Uterus (tissue), 3 donors: ENCODE measurements at regions not wholly inside any gene's neighbourhood (a gene's known extent, or its start where the extent isn't known, plus 50 kb on each side); places are given as distances from the start of the nearest gene placed in this dataset.

ENCODE experiments used
- DNase-seq, 2 donors: peaks; one replicate each; pipeline ENCODE4 v3.0.0-alpha.2; 2019 to 2020
- H3K27ac ChIP-seq, 2 donors: fragments of 200-600 bp; sonication (generic); 1 replicate in 1 of 2; 2 replicates in 1 of 2; pipeline ENCODE4 v1.5.1; 2016 to 2018
- H3K27me3 ChIP-seq, 2 donors: fragments of 200-600 bp; sonication (generic); one replicate each; pipeline ENCODE4 v1.5.1; 2018 to 2019; ENCODE audit warnings: control low read depth in 1 of 2
- H3K36me3 ChIP-seq, 2 donors: fragments of 200-600 bp; sonication (generic); one replicate each; pipeline ENCODE4 v1.5.1; 2019; ENCODE audit warnings: control low read depth in 1 of 2
- H3K4me1 ChIP-seq, 2 donors: fragments of 200-600 bp; sonication (generic); one replicate each; pipeline ENCODE4 v1.5.1; 2018 to 2019; ENCODE audit warnings: control low read depth in 1 of 2
- H3K4me3 ChIP-seq, 2 donors: fragments of 200-600 bp; sonication (generic); 1 replicate in 1 of 2; 2 replicates in 1 of 2; pipeline ENCODE4 v1.5.1; 2018 to 2019; ENCODE audit warnings: mild to moderate bottlenecking in 1 of 2
- H3K9me3 ChIP-seq, 2 donors: fragments of 200-600 bp; sonication (generic); one replicate each; pipeline ENCODE4 v1.5.1; 2019; ENCODE audit warnings: control low read depth in 1 of 2
- CTCF ChIP-seq, 4 experiments: fragments of 200-600 bp in 2 of 4; fragments of 450-650 bp in 2 of 4; sonication (generic) in 2 of 4; IDR thresholded peaks; one replicate each; pipeline ENCODE4 v1.5.1; 2016 to 2019; ENCODE audit warnings: antibody characterized with exemption in 4 of 4, mild to moderate bottlenecking in 2 of 4, moderate library complexity in 1 of 4
- POLR2A ChIP-seq, 2 donors: fragments of 450-650 bp; IDR thresholded peaks; one replicate each; pipeline ENCODE4 v1.6.1; 2016; ENCODE audit warnings: antibody characterized with exemption in 2 of 2, mild to moderate bottlenecking in 1 of 2, moderate library complexity in 1 of 2
- intact Hi-C: fragments of 100-400 bp; cut with DNase I; formaldehyde crosslinking; loops from one replicate; pipeline ENCODE4 v1.15.1; 2023; ENCODE audit warnings: low total_unique reads
- donor health status: DM: yes; HTN: yes; CAD: no.

GRCh38 chr7:97460433-97460832, 271.5 kb upstream of the TAC1 start:
- TF ChIP-seq POLR2A (IDR thresholded peaks at IDR 0.05) (no peak), CTCF (IDR thresholded peaks at IDR 0.05) (no peak)
- no peaks in the 10 kb centered on the region for H3K27me3 ChIP-seq
- no peaks in the 10 kb centered on the region for H3K4me1 ChIP-seq
- DNase-seq = no peak
- no peaks in the 10 kb centered on the region for H3K9me3 ChIP-seq
- no peak overlapping the region for H3K27ac ChIP-seq
- no peaks in the 10 kb centered on the region for H3K36me3 ChIP-seq
- intact Hi-C loops = no loop called here
- H3K4me3 ChIP-seq = no peak overlapping the region

GRCh38 chr7:97461596-97461995, 270.3 kb upstream of the TAC1 start:
- H3K9me3 ChIP-seq = no peaks in the 10 kb centered on the region
- no peaks in the 10 kb centered on the region for H3K27me3 ChIP-seq
- no peaks in the 10 kb centered on the region for H3K4me1 ChIP-seq
- TF ChIP-seq CTCF (IDR thresholded peaks at IDR 0.05) = no peak
- no peak for TF ChIP-seq POLR2A (IDR thresholded peaks at IDR 0.05)
- DNase-seq = no peak
- no peak overlapping the region for H3K27ac ChIP-seq
- no peaks in the 10 kb centered on the region for H3K36me3 ChIP-seq
- H3K4me3 ChIP-seq = no peak overlapping the region
- intact Hi-C loops = no loop called here

- H3K27me3 ChIP-seq = no peaks in the 10 kb centered on the region
- no peak for TF ChIP-seq POLR2A (IDR thresholded peaks at IDR 0.05)
- no peak for TF ChIP-seq CTCF (IDR thresholded peaks at IDR 0.05)
- intact Hi-C loops = no loop called here
- H3K4me3 ChIP-seq = no peak overlapping the region
- no peak overlapping the region for H3K27ac ChIP-seq
- H3K9me3 ChIP-seq = no peaks in the 10 kb centered on the region
- H3K4me1 ChIP-seq = no peaks in the 10 kb centered on the region
- no peaks in the 10 kb centered on the region for H3K36me3 ChIP-seq
- no peak for DNase-seq
These were observed 265.8 kb upstream of the TAC1 start for GRCh38 chr7:97466071-97466470.

GRCh38 chr7:97466999-97467740, 264.7 kb upstream of the TAC1 start:
- Histone ChIP-seq H3K4me1 (no peaks in the 10 kb centered on the region), H3K27me3 (no peaks in the 10 kb centered on the region), H3K27ac (no peak overlapping the region), H3K9me3 (no peaks in the 10 kb centered on the region), H3K36me3 (no peaks in the 10 kb centered on the region), H3K4me3 (no peak overlapping the region)
- intact Hi-C loops = no loop called here
- no peak for DNase-seq
- TF ChIP-seq CTCF (IDR thresholded peaks at IDR 0.05) (no peak), POLR2A (IDR thresholded peaks at IDR 0.05) (no peak)

GRCh38 chr7:97468493-97468892, 263.4 kb upstream of the TAC1 start:
- Histone ChIP-seq H3K36me3 (no peaks in the 10 kb centered on the region), H3K9me3 (no peaks in the 10 kb centered on the region), H3K27me3 (no peaks in the 10 kb centered on the region), H3K4me1 (no peaks in the 10 kb centered on the region), H3K27ac (no peak overlapping the region), H3K4me3 (no peak overlapping the region)
- DNase-seq = no peak
- TF ChIP-seq POLR2A (IDR thresholded peaks at IDR 0.05) (no peak), CTCF (IDR thresholded peaks at IDR 0.05) (no peak)
- intact Hi-C loops = no loop called here
